Endothelial cell of umbilical vein (primary cell): ENCODE measurements at regions not wholly inside any gene's neighbourhood (a gene's known extent, or its start where the extent isn't known, plus 50 kb on each side); places are given as distances from the start of the nearest gene placed in this dataset.

Experiments used
- BruUV-seq: library from RNA; stranded (reverse); fragments of 400-500 nt; replicated peaks from 2 replicates; lab custom pipeline; 2021; lab: Mats Ljungman, UMichigan
- CTCF ChIA-PET: fragments of 300-600, 350-600 bp; sonication (Branson Sonifier 250); formaldehyde crosslinking; loops from one replicate; lab custom pipeline; 2021; ENCODE audit warnings: antibody characterized with exemption, inconsistent platforms; lab: Charles Lee
- POLR2A ChIA-PET: fragments of 300-600, 350-600 bp; sonication (Branson Sonifier 250); formaldehyde crosslinking; loops from one replicate; lab custom pipeline; 2021; ENCODE audit warnings: antibody characterized with exemption, inconsistent platforms; lab: Charles Lee
- DNase-seq: peaks from one replicate; pipeline ENCODE4 v3.0.0-alpha.2; 2011; ENCODE audit warnings: low read depth, low spot score
- FAIRE-seq: peaks from 2 replicates; lab custom pipeline; 2011; peaks lifted over from hg19 to GRCh38; lab: Jason Lieb, UNC
- H2AFZ ChIP-seq: 2 replicates; pipeline ENCODE4 v1.6.0; 2012; ENCODE audit warnings: low read depth, low read length, control low read depth, inconsistent platforms
- H3K27ac ChIP-seq: 2 replicates; pipeline ENCODE4 v1.5.1; 2011; ENCODE audit warnings: low read depth, mild to moderate bottlenecking, control low read depth, low read length, moderate library complexity; ENCODE audit not compliant: insufficient read depth
- H3K27me3 ChIP-seq, 2 experiments: 2 replicates each; pipeline versions ENCODE4 v1.6.0 to v1.6.1; 2011; ENCODE audit warnings: low read length in 2 of 2, mixed read lengths in 1 of 2; ENCODE audit not compliant: control insufficient read depth in 2 of 2, insufficient read depth in 2 of 2
- H3K36me3 ChIP-seq, 2 experiments: 2 replicates in 1 of 2; 3 replicates in 1 of 2; pipeline ENCODE4 v1.5.1; 2011; ENCODE audit warnings: low read length in 2 of 2, mild to moderate bottlenecking in 1 of 2, moderate library complexity in 1 of 2; ENCODE audit not compliant: control insufficient read depth in 2 of 2, insufficient read depth in 2 of 2; ENCODE audit errors: extremely low read depth in 1 of 2
- H3K4me1 ChIP-seq: 3 replicates; pipeline ENCODE4 v1.5.1; 2011; ENCODE audit warnings: mild to moderate bottlenecking, low read length; ENCODE audit not compliant: control insufficient read depth, insufficient read depth; ENCODE audit errors: extremely low read depth
- H3K4me2 ChIP-seq: 2 replicates; pipeline ENCODE4 v1.6.1; 2011; ENCODE audit warnings: low read length, control low read depth, mixed read lengths; ENCODE audit not compliant: insufficient read depth
- H3K4me3 ChIP-seq, 3 experiments: fragments of 200-600 bp in 1 of 3; sonication (generic), shearing (Covaris generic) in 1 of 3; replicated peaks in 1 of 3; 2 replicates each; pipeline ENCODE4 v1.5.1; 2011 to 2016; ENCODE audit warnings: control low read depth in 3 of 3, low read length in 3 of 3, mild to moderate bottlenecking in 2 of 3, inconsistent platforms in 1 of 3, low read depth in 1 of 3, moderate library complexity in 1 of 3; ENCODE audit not compliant: insufficient read depth in 1 of 3
- H3K79me2 ChIP-seq: 2 replicates; pipeline ENCODE4 v1.6.0; 2012; ENCODE audit warnings: low read length, inconsistent platforms; ENCODE audit not compliant: control insufficient read depth, insufficient read depth
- H3K9ac ChIP-seq: replicated peaks from 2 replicates; pipeline ENCODE3; 2011; ENCODE audit warnings: low read length, control low read depth; ENCODE audit not compliant: insufficient read depth; ENCODE audit errors: extremely low read depth
- H3K9me1 ChIP-seq: replicated peaks from 3 replicates; pipeline ENCODE4 v1.6.0; 2011; ENCODE audit warnings: mild to moderate bottlenecking, low read length; ENCODE audit not compliant: control insufficient read depth, insufficient read depth; ENCODE audit errors: extremely low read depth
- H3K9me3 ChIP-seq: replicated peaks from 2 replicates; pipeline ENCODE4 v1.5.1; 2012; ENCODE audit warnings: low read length, inconsistent platforms; ENCODE audit not compliant: control insufficient read depth, insufficient read depth
- H4K20me1 ChIP-seq: replicated peaks from 2 replicates; pipeline ENCODE3; 2011; ENCODE audit warnings: mild to moderate bottlenecking, low read length; ENCODE audit not compliant: control insufficient read depth, insufficient read depth; ENCODE audit errors: extremely low read depth
- CTCF ChIP-seq, 2 donors: IDR thresholded peaks; 1 replicate in 1 of 2; 2 replicates in 1 of 2; pipeline ENCODE4 v1.5.1; 2011; ENCODE audit warnings: low read length in 2 of 2, mild to moderate bottlenecking in 2 of 2, moderate library complexity in 2 of 2, control low read depth in 1 of 2, inconsistent platforms in 1 of 2, low read depth in 1 of 2; ENCODE audit not compliant: insufficient read depth in 1 of 2; ENCODE audit errors: extremely low read depth in 1 of 2
- EZH2 ChIP-seq: IDR thresholded peaks from 2 replicates; pipeline ENCODE4 v1.6.1; 2012; ENCODE audit warnings: borderline replicate concordance, low read depth, mild to moderate bottlenecking, moderate library complexity, low read length, inconsistent platforms; ENCODE audit not compliant: severe bottlenecking
- FOS ChIP-seq: IDR thresholded peaks from 2 replicates; pipeline ENCODE4 v1.6.1; 2011; ENCODE audit warnings: mild to moderate bottlenecking, low read length, moderate library complexity, borderline replicate concordance; ENCODE audit not compliant: insufficient read depth
- GATA2 ChIP-seq: IDR thresholded peaks from 2 replicates; pipeline ENCODE4 v1.7.0; 2011; ENCODE audit warnings: low read depth, mild to moderate bottlenecking, moderate library complexity, mixed read lengths, low read length; ENCODE audit not compliant: insufficient read length, insufficient read depth
- JUN ChIP-seq: IDR thresholded peaks from 2 replicates; pipeline ENCODE4 v1.6.1; 2011; ENCODE audit warnings: borderline replicate concordance, low read depth; ENCODE audit not compliant: insufficient read length, insufficient read depth
- MAX ChIP-seq: IDR thresholded peaks from 2 replicates; pipeline ENCODE4 v1.6.1; 2011; ENCODE audit not compliant: insufficient read depth, insufficient read length
- MYC ChIP-seq: IDR thresholded peaks from one replicate; pipeline ENCODE4 v1.6.1; 2011; ENCODE audit warnings: mild to moderate bottlenecking, low read depth, low read length
- POLR2A ChIP-seq: IDR thresholded peaks from 2 replicates; pipeline ENCODE4 v1.6.1; 2012; ENCODE audit warnings: low read depth, mild to moderate bottlenecking, control low read depth, low read length
- POLR2AphosphoS5 ChIP-seq: IDR thresholded peaks from 2 replicates; pipeline ENCODE4 v1.6.1; 2012; ENCODE audit warnings: low read depth, mild to moderate bottlenecking, control low read depth, low read length, moderate library complexity; ENCODE audit not compliant: insufficient read depth
- dilution Hi-C: fragments of 300-500 bp; cut with MboI; formaldehyde crosslinking; loops from one replicate; pipeline ENCODE4 v1.15.0; 2019; ENCODE audit warnings: low sequenced_read_pairs; ENCODE audit not compliant: extremely low pct_ligation_motif_present
- intact Hi-C: fragments of 100-400 bp; cut with micrococcal nuclease; formaldehyde crosslinking; loops from one replicate; pipeline ENCODE4 v1.10.0; 2022

- no peak for TF ChIP-seq MYC
- no peak for TF ChIP-seq GATA2
- no peak for TF ChIP-seq POLR2AphosphoS5
- no peak for TF ChIP-seq EZH2
- TF ChIP-seq JUN, result no peak
- no peak for TF ChIP-seq CTCF (IDR thresholded peaks at IDR 0.05; ENCODE audit: extremely low read depth in 1 of 2, insufficient read depth in 1 of 2, low read depth in 1 of 2, low read length in 2 of 2)
- TF ChIP-seq MAX, result no peak
- TF ChIP-seq FOS, result no peak
- TF ChIP-seq POLR2A, result no peak
- no TSS peak for BruUV-seq
- CTCF ChIA-PET, result no interaction called here
- POLR2A ChIA-PET, result no interaction called here
- Histone ChIP-seq H3K9ac (no peak overlapping the region), H3K27me3 (no peaks in the 10 kb centered on the region), H4K20me1 (no peaks in the 10 kb centered on the region), H3K4me2 (no peak overlapping the region), H2AFZ (no peak overlapping the region), H3K79me2 (no peaks in the 10 kb centered on the region), H3K4me1 (no peaks in the 10 kb centered on the region), H3K9me3 (peaks cover 2% of the 10 kb centered on the region), H3K9me1 (no peaks in the 10 kb centered on the region), H3K4me3 (no peak overlapping the region), H3K27ac (no peak overlapping the region), H3K36me3 (no peaks in the 10 kb centered on the region)
- intact Hi-C loops (no loop called here), dilution Hi-C loops (no loop called here)
- DNase-seq (no peak), FAIRE-seq (no peak)
Observed at GRCh38 chr14:39784461-39784860, 352.2 kb upstream of the FBXO33 start.
